ENCODE measurements at regions not wholly inside any gene's neighbourhood (a gene's known extent, or its start where the extent isn't known, plus 50 kb on each side); places are given as distances from the start of the nearest gene placed in this dataset.

DNA sequence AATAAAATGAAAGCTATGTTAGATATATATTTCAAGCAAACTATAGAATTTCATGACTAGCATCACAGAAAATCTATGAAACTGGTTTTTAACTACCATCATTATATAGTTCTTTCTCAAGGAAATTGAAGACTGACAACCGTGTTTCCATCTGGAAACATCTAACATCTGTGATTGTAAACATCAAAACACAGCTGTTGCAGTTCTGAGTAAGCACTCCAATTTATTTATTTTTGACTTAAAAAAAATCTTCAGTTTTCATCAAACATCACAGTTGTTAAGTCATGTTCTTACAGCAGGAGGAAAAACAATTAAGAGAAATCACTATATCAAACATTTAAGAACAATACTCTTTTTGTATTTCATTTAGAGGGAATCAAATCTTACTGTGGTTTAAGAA lies 1653.0 kb upstream of the MIR17HG start:
- TF ChIP-seq, protein P1, sequence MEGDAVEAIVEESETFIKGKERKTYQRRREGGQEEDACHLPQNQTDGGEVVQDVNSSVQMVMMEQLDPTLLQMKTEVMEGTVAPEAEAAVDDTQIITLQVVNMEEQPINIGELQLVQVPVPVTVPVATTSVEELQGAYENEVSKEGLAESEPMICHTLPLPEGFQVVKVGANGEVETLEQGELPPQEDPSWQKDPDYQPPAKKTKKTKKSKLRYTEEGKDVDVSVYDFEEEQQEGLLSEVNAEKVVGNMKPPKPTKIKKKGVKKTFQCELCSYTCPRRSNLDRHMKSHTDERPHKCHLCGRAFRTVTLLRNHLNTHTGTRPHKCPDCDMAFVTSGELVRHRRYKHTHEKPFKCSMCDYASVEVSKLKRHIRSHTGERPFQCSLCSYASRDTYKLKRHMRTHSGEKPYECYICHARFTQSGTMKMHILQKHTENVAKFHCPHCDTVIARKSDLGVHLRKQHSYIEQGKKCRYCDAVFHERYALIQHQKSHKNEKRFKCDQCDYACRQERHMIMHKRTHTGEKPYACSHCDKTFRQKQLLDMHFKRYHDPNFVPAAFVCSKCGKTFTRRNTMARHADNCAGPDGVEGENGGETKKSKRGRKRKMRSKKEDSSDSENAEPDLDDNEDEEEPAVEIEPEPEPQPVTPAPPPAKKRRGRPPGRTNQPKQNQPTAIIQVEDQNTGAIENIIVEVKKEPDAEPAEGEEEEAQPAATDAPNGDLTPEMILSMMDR (conservative IDR thresholded peaks at IDR 0.05; ENCODE audit: low read depth, low read length): no peak
- no peak for DNase-seq (ENCODE audit: low read depth)
- no peak overlapping the region for H3K4me3 ChIP-seq (ENCODE audit: low read depth, low read length)

DNA sequence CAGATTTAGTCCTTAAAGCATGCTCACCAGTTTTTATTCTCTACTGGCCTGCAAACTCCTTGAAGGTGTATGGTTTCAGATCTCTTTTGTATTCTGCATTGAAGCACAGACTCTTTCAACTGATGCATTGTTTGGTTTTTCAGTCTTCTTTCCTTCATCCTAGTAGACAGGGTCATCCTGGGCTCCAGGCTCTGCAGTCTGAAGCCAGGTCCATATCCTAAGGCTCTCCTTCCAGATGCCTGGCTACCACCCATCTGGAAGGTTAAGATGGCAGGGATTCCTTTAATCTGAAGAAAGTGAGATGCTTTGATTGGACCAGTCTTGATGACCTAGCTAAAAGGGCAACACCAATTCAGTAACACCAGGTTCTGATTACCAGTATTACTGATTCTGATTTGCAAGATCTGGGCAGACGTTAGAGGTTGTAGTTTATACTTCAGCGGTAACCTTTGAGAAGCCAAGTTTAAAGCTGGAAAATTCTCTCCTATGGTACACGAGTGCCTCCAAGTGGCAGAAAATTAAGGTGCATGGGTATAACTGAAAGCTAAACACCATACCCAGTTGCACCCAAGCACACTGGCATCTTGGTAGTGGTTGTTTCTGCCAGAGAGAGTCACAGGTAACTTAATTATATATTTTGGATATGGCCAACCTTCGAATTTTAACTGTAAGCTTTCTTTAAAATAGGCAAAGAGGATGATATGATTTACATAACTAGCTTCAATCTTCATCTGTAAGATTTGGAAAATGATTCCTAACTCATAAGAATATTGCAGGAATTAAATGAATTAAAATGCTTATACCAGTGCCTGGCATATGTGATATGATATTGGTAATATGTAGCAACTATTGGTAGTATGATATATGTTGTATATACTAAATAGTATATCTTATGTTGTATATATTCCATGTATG lies 1651.9 kb upstream of the MIR17HG start:
- DNase-seq (ENCODE audit: low read depth): peak; percentile 35
- TF ChIP-seq, protein P1 (conservative IDR thresholded peaks at IDR 0.05; ENCODE audit: low read depth, low read length): peak; percentile 96
- no peak overlapping the region for H3K4me3 ChIP-seq (ENCODE audit: low read depth, low read length)

DNA sequence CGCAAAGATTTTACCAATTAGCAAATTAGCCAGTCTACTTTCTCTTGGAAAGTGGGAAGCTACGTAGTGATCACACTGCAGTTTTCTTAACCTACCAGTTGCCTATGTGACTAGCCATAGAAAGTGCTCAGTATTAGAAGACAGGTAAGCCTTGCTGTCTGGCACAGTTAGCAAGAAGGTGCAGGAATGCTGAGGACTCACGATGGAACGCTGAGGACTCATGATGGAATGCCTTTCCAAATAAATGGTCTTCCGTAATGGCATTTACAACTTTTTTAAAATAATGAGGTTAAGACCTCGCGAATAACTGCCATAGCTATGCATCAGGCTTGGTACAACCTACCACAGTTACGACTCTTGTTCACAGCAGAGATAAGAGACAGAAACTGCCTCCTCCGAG lies 1645.6 kb upstream of the MIR17HG start:
- TF ChIP-seq, protein P1 (conservative IDR thresholded peaks at IDR 0.05; ENCODE audit: low read depth, low read length): no peak
- no peak overlapping the region for H3K4me3 ChIP-seq (ENCODE audit: low read depth, low read length)
- no peak for DNase-seq (ENCODE audit: low read depth)

DNA sequence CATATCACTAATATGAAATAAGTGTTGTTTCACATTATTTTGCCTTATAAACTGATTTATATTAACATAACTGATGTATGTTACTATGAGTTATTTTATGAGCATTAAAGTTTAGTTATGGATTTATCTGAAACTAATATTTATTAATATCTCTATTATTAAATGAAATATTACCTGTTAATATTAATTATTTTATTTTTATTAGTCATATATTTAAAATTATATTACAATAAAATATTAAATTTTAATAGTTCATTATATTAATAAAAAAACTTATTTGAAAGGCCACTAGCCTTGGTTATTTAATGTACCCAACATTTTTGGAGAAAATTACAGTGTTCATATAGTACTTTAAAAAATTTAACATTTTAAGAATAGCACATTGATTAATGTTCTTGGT lies 1643.4 kb upstream of the MIR17HG start:
- TF ChIP-seq, protein P1 (conservative IDR thresholded peaks at IDR 0.05; ENCODE audit: low read depth, low read length): no peak
- DNase-seq (ENCODE audit: low read depth): no peak

DNA sequence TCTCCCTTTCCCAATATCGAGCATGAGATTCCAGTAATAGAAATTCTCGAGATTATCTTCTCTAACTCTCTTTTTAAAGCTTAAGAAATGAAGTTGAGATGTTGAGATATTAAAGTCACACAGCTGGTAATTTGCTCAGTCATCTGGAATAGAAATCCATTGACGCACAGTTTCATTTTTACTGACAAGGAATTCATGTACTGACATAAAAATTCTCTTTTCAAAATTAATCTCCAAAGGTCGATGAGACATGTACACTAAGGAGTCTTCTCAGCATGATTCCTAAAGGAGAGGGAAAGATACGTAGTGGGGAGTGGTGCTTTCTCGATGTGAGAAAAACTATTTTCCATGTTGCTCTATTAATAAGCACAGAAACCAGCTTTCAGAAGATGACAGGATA lies 1639.5 kb upstream of the MIR17HG start:
- TF ChIP-seq, protein P1 (conservative IDR thresholded peaks at IDR 0.05; ENCODE audit: low read depth, low read length): no peak
- H3K4me3 ChIP-seq (ENCODE audit: low read depth, low read length): no peak overlapping the region
- DNase-seq (ENCODE audit: low read depth): no peak

More for the DNA sequence above, 1643.4 kb upstream of the MIR17HG start:
- H3K4me3 ChIP-seq (ENCODE audit: low read depth, low read length): no peak overlapping the region

DNA sequence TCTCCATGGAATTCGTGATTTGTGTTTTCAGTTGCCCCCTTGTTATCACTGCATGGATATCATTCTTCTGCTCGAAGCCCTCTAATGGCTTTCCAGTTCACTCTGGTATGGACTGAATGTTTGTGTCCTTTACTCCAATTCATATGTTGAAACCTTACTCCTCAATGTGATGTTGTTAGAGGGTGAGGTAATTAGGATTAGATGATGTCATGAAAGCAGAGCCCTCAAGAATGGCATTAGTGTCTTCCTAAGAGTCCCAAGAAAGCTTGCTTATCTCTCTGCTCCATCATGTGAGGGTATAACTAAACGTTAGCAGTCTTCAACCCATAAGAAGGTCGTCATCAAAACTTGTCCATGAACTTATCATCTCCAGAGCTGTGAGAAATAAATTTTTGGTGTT lies 1626.3 kb upstream of the MIR17HG start:
- TF ChIP-seq, protein P1 (conservative IDR thresholded peaks at IDR 0.05; ENCODE audit: low read depth, low read length): no peak
- DNase-seq (ENCODE audit: low read depth): no peak
- H3K4me3 ChIP-seq (ENCODE audit: low read depth, low read length): no peak overlapping the region

All from epithelial cell of proximal tubule (primary cell).